ENCODE measurements at regions not wholly inside any gene's neighbourhood (a gene's known extent, or its start where the extent isn't known, plus 50 kb on each side); places are given as distances from the start of the nearest gene placed in this dataset.
"Not testable (repeated sequence)": the region's sequence is repeated elsewhere in the genome, so short reads cannot be mapped to it uniquely, and the experiment has no call there.

- TF ChIP-seq TAF1 (IDR thresholded peaks at IDR 0.05; ENCODE audit: low read depth, low read length), result no peak
- TF ChIP-seq POLR2AphosphoS5 (IDR thresholded peaks at IDR 0.05; ENCODE audit: low read depth, low read length), result no peak
- TF ChIP-seq POU2F2 (IDR thresholded peaks at IDR 0.05; ENCODE audit: low read depth, low read length), result no peak
- no peak for TF ChIP-seq SPI1 (IDR thresholded peaks at IDR 0.05; ENCODE audit: low read depth, low read length)
- TF ChIP-seq POLR2A (IDR thresholded peaks at IDR 0.05; ENCODE audit: low read depth, low read length), result no peak
- TF ChIP-seq PAX5 (IDR thresholded peaks at IDR 0.05; ENCODE audit: insufficient read depth, low read length, severe bottlenecking), result no peak
- FAIRE-seq, result no peak
- DNase-seq (ENCODE audit: insufficient read length, low spot score), result no peak
Observed at GRCh38 chr6:11845664-11846577, 67.3 kb upstream of the ADTRP start.

GRCh38 chr6:11842795-11843194, 64.2 kb upstream of the ADTRP start:
- not testable (repeated sequence) for DNase-seq (ENCODE audit: insufficient read length, low spot score); FAIRE-seq

DNA sequence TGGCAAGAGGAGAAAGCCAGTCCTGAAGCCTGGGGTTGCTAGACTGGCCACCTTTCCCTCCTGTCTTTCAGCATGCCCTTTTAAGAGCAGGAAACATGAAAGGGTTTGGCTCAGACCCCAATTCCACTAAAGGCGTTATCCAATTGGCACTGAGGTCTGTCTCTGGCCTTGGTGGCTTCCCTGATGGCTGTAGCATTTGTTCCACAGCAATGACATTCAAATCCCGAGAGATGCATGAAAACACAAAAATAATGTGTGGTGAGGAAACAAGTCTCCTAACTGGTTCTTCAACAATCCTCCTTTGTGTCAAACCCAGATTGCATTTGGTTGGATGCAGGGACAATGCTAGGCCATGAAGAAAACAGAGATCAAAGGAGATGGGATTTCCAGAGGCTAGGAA, 56.5 kb upstream of the ADTRP start:
- TF ChIP-seq POLR2A (IDR thresholded peaks at IDR 0.05; ENCODE audit: low read depth, low read length) (0 out of 2 replicates have a peak, but pooled peaks have one; percentile 20), TAF1 (IDR thresholded peaks at IDR 0.05; ENCODE audit: low read depth, low read length) (no peak), POLR2AphosphoS5 (IDR thresholded peaks at IDR 0.05; ENCODE audit: low read depth, low read length) (peak; percentile 21; the same call in 1 of the 2 replicates), SPI1 (IDR thresholded peaks at IDR 0.05; ENCODE audit: low read depth, low read length) (no peak), POU2F2 (IDR thresholded peaks at IDR 0.05; ENCODE audit: low read depth, low read length) (no peak)

DNA sequence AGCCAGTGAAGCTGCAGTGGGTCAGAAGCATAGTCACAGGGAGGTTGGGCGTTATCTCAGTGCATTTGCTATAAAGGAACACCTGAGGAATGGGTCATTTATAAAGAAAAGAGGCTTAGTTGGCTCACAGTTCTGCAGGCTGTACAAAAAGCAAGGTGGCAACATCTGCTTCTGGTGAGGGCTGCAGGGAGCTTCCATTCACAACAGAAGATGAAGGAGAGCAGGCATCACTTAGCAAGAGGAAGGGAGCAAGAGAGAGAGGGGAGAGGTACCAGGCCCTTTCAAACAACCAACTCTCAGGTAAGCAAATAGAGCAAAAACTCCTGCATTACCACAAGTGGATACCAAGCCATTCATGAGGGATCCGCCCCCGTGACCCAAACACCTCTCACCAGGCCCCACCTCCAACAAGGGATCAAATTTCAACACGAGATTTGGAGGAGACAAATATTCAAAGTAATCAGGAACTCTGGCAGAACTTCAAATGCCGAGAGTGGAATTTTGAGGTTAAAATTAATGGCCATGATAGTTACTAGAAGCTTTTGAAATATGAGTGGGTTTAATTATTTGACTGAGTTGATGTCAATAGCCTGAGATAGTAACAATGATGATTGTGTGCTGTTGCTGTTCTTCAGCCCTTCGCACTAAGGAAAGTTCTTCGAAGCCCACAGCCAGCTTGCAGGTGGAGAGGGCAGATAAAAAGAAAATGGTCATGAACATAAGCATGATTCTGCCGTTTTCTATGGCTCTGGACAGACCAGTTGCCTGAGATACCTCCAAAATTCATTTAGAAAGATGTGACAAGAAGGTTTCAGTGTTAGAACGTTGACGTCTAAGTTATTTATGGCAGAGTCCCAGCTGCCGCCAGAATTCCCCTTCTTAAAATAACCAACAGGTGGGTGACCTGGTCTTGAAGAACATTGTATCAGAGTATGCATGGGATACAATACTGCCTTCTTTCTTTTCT, 55.3 kb upstream of the ADTRP start:
- FAIRE-seq, result peak; percentile 71

More for the DNA sequence above, 56.5 kb upstream of the ADTRP start:
- FAIRE-seq, result peak; percentile 76
- DNase-seq (ENCODE audit: insufficient read length, low spot score), result no peak

DNA sequence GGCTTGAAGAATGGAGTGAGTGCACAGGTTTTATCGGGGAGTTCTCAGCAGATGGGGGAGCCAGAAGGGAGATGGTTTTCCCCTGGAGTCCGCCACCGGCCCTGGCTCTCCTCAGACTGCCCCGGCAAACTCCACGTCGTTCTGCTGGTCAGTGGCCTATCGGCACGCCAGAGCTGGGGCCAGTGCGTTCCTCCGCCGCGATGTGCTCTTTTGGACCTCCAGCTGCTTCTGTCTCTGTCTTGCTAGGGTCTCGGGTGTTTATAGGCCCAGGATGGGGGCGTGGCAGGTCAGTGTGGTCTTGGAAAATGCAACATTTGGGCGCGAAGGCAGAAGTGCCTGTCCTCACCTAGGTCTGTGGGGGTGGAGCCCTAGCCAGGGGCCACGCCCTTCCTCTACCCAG, 53.0 kb upstream of the ADTRP start:
- FAIRE-seq (no peak), DNase-seq (ENCODE audit: insufficient read length, low spot score) (no peak)
- TF ChIP-seq SPI1 (IDR thresholded peaks at IDR 0.05; ENCODE audit: low read depth, low read length) (no peak), POU2F2 (IDR thresholded peaks at IDR 0.05; ENCODE audit: low read depth, low read length) (no peak), PAX5 (IDR thresholded peaks at IDR 0.05; ENCODE audit: insufficient read depth, low read length, severe bottlenecking) (no peak), POLR2AphosphoS5 (IDR thresholded peaks at IDR 0.05; ENCODE audit: low read depth, low read length) (no peak), TAF1 (IDR thresholded peaks at IDR 0.05; ENCODE audit: low read depth, low read length) (no peak), POLR2A (IDR thresholded peaks at IDR 0.05; ENCODE audit: low read depth, low read length) (no peak)

More for the DNA sequence above, 55.3 kb upstream of the ADTRP start:
- peak; percentile 45; the same call in 1 of the 2 replicates for TF ChIP-seq POLR2A (IDR thresholded peaks at IDR 0.05; ENCODE audit: low read depth, low read length)
- no peak for TF ChIP-seq SPI1 (IDR thresholded peaks at IDR 0.05; ENCODE audit: low read depth, low read length)
- TF ChIP-seq POLR2AphosphoS5 (IDR thresholded peaks at IDR 0.05; ENCODE audit: low read depth, low read length), result no peak; the same call in 1 of the 2 replicates
- TF ChIP-seq POU2F2 (IDR thresholded peaks at IDR 0.05; ENCODE audit: low read depth, low read length), result peak; percentile 95
- TF ChIP-seq TAF1 (IDR thresholded peaks at IDR 0.05; ENCODE audit: low read depth, low read length), result peak; percentile 63; the same call in 1 of the 2 replicates
- TF ChIP-seq PAX5 (IDR thresholded peaks at IDR 0.05; ENCODE audit: insufficient read depth, low read length, severe bottlenecking), result no peak
- no peak for DNase-seq (ENCODE audit: insufficient read length, low spot score)

DNA sequence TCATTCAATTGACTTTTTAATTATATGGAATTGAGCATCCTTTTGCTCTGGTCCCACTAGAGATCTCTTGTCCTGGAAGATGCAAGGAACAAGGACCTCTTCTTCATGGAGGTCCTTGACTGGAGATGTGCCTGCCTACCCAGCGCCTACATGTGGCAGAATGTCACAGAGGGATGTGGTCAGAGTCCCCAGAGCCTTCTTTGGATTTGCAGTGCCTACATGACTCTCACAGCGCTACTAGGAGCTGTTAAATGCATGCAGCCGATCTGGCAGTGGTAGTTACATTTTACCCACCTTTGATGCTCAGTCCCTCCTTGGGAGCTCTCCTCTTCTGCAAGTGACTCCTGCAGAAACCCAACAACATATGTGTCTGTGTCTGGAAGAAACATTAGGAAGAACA, 51.9 kb upstream of the ADTRP start:
- FAIRE-seq (no peak), DNase-seq (ENCODE audit: insufficient read length, low spot score) (no peak)
- TF ChIP-seq POLR2A (IDR thresholded peaks at IDR 0.05; ENCODE audit: low read depth, low read length), result no peak
- TF ChIP-seq POLR2AphosphoS5 (IDR thresholded peaks at IDR 0.05; ENCODE audit: low read depth, low read length), result no peak
- TF ChIP-seq POU2F2 (IDR thresholded peaks at IDR 0.05; ENCODE audit: low read depth, low read length), result no peak
- TF ChIP-seq TAF1 (IDR thresholded peaks at IDR 0.05; ENCODE audit: low read depth, low read length), result no peak
- TF ChIP-seq PAX5 (IDR thresholded peaks at IDR 0.05; ENCODE audit: insufficient read depth, low read length, severe bottlenecking), result no peak

DNA sequence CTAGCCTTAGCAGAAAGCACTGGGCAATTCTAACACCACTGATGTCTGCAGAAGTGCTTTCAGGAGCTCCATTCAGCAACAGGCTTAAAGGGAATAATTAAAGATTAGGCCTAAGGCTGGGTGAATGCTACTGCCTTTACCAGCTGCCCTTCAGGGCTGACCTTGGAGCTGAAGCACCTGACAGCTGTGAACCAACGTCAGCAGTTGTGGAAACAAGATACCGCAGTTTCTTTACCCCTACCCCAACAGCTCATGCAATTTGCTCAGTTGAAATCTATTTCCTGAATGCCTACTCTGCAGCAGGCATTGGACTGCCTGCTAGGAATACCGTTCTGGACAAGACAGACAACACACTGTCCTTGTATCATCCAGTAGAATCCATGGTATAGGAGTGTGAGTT, 51.5 kb upstream of the ADTRP start:
- FAIRE-seq (no peak), DNase-seq (ENCODE audit: insufficient read length, low spot score) (no peak)
- TF ChIP-seq TAF1 (IDR thresholded peaks at IDR 0.05; ENCODE audit: low read depth, low read length), result no peak
- TF ChIP-seq PAX5 (IDR thresholded peaks at IDR 0.05; ENCODE audit: insufficient read depth, low read length, severe bottlenecking), result no peak
- no peak for TF ChIP-seq POLR2A (IDR thresholded peaks at IDR 0.05; ENCODE audit: low read depth, low read length)
- TF ChIP-seq POLR2AphosphoS5 (IDR thresholded peaks at IDR 0.05; ENCODE audit: low read depth, low read length), result no peak

GRCh38 chr6:11828262-11828870, 49.8 kb upstream of the ADTRP start:
- FAIRE-seq (peak; percentile 13), DNase-seq (ENCODE audit: insufficient read length, low spot score) (no peak)
- TF ChIP-seq SPI1 (IDR thresholded peaks at IDR 0.05; ENCODE audit: low read depth, low read length) (peak; percentile 95), POLR2AphosphoS5 (IDR thresholded peaks at IDR 0.05; ENCODE audit: low read depth, low read length) (no peak)

Measured in GM12891 (cell line).